Adrenal gland (tissue), 5 donors: ENCODE measurements at regions not wholly inside any gene's neighbourhood (a gene's known extent, or its start where the extent isn't known, plus 50 kb on each side); places are given as distances from the start of the nearest gene placed in this dataset.

Experiments used
- POLR2A ChIP-seq, 2 donors: fragments of 450-650 bp; IDR thresholded peaks; one replicate each; pipeline ENCODE4 v1.6.1; 2017; ENCODE audit warnings: antibody characterized with exemption in 2 of 2, mild to moderate bottlenecking in 2 of 2, moderate library complexity in 1 of 2
- TF ChIP-seq, protein P1 (sequence below), 6 experiments: fragments of 450-650 bp in 4 of 6; fragments of 200-600 bp in 2 of 6; sonication (generic) in 1 of 6; IDR thresholded peaks; 1 replicate in 5 of 6; 2 replicates in 1 of 6; pipeline versions ENCODE4 v1.5.1 to v1.8.0; 2016 to 2021; ENCODE audit warnings: antibody characterized with exemption in 6 of 6, mild to moderate bottlenecking in 2 of 6, moderate library complexity in 1 of 6
- donor health status: DM: no; HTN: no; CAD: no.

GRCh38 chr12:23221926-23222325, 597.0 kb downstream of the ETNK1 start:
- TF ChIP-seq POLR2A (IDR thresholded peaks at IDR 0.05) = no peak
- TF ChIP-seq, protein P1, sequence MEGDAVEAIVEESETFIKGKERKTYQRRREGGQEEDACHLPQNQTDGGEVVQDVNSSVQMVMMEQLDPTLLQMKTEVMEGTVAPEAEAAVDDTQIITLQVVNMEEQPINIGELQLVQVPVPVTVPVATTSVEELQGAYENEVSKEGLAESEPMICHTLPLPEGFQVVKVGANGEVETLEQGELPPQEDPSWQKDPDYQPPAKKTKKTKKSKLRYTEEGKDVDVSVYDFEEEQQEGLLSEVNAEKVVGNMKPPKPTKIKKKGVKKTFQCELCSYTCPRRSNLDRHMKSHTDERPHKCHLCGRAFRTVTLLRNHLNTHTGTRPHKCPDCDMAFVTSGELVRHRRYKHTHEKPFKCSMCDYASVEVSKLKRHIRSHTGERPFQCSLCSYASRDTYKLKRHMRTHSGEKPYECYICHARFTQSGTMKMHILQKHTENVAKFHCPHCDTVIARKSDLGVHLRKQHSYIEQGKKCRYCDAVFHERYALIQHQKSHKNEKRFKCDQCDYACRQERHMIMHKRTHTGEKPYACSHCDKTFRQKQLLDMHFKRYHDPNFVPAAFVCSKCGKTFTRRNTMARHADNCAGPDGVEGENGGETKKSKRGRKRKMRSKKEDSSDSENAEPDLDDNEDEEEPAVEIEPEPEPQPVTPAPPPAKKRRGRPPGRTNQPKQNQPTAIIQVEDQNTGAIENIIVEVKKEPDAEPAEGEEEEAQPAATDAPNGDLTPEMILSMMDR (IDR thresholded peaks at IDR 0.05) = no peak
